Stomach (tissue), 4 donors: ENCODE measurements at regions not wholly inside any gene's neighbourhood (a gene's known extent, or its start where the extent isn't known, plus 50 kb on each side); places are given as distances from the start of the nearest gene placed in this dataset.

Experiments used
- POLR2A ChIP-seq, 4 donors: fragments of 450-650 bp; IDR thresholded peaks; one replicate each; pipeline ENCODE4 v1.6.1; 2016; ENCODE audit warnings: antibody characterized with exemption in 4 of 4, control low read depth in 2 of 4, mild to moderate bottlenecking in 1 of 4, moderate library complexity in 1 of 4
- TF ChIP-seq, protein P1 (sequence below), 7 experiments: fragments of 450-650 bp in 4 of 7; fragments of 200-600 bp in 3 of 7; sonication (generic) in 3 of 7; IDR thresholded peaks; one replicate each; pipeline ENCODE4 v1.5.1; 2016 to 2019; ENCODE audit warnings: antibody characterized with exemption in 7 of 7, control low read depth in 2 of 7, mild to moderate bottlenecking in 1 of 7

DNA sequence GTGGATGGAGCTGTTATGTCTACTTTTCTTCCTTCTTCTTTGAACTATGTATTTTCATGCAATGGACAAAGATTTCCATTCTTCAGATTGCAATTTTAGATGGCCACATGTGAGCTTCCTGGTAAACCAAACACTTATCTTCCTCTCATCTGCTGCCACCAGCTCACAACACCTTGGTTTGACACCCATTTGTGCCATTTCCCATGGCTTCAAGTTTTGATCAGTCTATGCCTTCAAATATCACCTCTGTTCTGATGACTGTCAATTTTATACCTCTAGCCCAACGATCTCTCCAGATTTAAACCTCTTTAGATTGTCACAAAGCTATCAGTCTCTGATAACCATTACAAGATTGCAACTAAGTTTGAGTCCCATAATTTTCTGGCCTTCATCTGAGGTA is 147.2 kb downstream of the TMEM38B start:
- TF ChIP-seq, protein P1, sequence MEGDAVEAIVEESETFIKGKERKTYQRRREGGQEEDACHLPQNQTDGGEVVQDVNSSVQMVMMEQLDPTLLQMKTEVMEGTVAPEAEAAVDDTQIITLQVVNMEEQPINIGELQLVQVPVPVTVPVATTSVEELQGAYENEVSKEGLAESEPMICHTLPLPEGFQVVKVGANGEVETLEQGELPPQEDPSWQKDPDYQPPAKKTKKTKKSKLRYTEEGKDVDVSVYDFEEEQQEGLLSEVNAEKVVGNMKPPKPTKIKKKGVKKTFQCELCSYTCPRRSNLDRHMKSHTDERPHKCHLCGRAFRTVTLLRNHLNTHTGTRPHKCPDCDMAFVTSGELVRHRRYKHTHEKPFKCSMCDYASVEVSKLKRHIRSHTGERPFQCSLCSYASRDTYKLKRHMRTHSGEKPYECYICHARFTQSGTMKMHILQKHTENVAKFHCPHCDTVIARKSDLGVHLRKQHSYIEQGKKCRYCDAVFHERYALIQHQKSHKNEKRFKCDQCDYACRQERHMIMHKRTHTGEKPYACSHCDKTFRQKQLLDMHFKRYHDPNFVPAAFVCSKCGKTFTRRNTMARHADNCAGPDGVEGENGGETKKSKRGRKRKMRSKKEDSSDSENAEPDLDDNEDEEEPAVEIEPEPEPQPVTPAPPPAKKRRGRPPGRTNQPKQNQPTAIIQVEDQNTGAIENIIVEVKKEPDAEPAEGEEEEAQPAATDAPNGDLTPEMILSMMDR (IDR thresholded peaks at IDR 0.05) = no peak
- TF ChIP-seq POLR2A (IDR thresholded peaks at IDR 0.05) = no peak
